GM19455 (cell line): ENCODE measurements at regions not wholly inside any gene's neighbourhood (a gene's known extent, or its start where the extent isn't known, plus 50 kb on each side); places are given as distances from the start of the nearest gene placed in this dataset.
"Not testable (repeated sequence)": the region's sequence is repeated elsewhere in the genome, so short reads cannot be mapped to it uniquely, and the experiment has no call there.

ENCODE experiments used
- ATAC-seq: cut with Tn5 transposase; IDR thresholded peaks from one replicate; pipeline ENCODE4 v1.9.1; 2021; ENCODE audit not compliant: unreplicated experiment

DNA sequence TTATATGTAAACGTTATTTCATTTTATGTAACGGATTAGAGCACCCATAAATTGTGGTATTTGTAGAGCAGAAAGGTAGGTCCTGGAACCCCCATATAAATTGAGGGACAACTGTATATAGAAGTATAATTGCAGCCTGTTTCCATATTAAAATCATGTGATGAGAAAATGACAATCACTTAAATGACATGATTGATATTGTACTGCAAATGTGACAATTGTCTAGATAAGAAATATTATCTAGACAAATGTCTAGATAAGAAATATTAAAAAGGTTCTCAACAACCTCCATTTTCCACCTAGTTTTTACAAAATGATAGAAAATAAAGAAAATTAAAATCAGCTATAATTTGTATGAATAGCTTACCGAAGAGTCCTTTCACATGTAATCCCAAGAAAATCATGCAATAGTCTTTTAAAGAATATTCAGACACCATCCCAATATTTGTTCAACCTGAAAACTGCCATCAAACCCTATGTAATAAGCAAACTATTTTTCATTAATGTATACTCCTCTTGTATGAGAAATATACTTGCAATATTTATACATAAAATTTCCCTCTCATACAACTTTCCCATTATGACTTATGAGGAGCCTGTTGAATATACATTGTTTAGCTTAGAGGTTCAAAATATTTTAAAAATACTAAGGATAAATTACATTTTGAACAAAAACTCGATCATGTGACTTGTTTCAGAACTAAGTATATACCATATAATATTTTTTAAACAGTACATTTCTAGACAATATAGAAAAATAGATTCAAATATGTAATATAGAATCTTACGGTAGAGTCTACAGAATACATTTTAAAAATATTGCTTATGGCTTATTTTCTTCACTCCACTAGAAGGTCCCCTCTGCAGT is 153.2 kb downstream of the CRPPA start:
- no peak for ATAC-seq

DNA sequence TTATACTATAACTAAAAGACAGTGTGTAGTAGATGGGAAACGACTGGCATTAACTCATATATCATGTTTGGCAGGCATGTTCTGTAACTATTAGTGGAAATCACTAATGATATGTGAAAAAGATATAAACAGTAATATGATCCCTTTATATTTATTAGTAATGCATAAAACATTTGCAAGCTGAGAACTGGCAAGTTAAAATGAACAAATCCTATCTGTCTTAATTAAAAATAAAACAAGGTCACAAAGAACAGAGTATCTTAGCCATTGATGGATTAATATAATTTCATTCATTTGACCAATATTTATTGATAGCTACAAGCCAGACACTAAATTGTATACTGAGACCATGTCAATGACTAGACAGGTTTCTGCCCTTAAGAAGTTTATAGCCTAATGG is 154.5 kb downstream of the CRPPA start:
- ATAC-seq = no peak

DNA sequence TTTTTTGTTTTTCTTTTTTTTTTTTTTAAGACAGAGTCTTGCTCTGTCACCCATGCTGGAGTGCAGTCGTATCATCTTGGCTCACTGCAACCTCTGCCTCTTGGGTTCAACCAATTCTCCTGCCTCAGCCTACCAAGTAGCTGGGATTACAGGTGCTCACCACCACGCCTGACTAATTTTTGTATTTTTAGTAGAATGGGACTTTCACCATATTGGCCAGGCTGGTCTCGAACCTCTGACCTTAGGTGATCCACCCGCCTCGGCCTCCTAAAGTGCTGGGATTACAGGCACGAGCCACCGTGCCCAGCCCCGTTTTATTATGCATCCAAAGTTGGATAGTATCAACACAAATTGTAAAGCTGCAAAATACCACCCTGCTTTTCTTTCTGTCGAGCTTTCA is 154.9 kb downstream of the CRPPA start:
- ATAC-seq = not testable (repeated sequence)

DNA sequence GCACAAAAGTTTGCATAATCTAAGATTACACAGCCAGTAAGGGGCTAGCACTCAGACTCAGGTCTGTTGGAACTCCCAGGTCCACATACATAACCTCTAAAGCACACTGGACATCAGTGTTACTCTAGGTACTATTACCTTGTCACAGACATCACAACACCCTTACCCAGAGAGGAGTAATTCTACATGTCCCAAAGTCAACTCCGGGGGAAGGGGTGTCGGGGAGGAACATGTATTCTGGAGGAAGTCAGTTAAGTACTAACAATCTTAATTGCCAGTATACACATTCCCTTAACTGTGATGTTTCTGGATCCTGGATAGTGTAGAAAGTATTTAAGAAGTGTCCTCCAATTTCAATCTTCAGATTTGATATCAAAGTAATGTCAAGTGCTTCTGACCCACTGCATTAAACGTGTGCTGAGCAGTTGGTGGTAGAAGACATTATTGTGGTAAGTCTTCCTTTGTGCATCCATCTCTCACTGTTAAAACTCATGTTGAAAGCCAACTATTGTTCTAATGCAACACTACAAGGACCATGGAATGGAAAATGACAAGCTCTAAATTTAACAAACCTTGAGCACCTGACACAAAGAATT is 155.4 kb downstream of the CRPPA start:
- ATAC-seq = no peak

DNA sequence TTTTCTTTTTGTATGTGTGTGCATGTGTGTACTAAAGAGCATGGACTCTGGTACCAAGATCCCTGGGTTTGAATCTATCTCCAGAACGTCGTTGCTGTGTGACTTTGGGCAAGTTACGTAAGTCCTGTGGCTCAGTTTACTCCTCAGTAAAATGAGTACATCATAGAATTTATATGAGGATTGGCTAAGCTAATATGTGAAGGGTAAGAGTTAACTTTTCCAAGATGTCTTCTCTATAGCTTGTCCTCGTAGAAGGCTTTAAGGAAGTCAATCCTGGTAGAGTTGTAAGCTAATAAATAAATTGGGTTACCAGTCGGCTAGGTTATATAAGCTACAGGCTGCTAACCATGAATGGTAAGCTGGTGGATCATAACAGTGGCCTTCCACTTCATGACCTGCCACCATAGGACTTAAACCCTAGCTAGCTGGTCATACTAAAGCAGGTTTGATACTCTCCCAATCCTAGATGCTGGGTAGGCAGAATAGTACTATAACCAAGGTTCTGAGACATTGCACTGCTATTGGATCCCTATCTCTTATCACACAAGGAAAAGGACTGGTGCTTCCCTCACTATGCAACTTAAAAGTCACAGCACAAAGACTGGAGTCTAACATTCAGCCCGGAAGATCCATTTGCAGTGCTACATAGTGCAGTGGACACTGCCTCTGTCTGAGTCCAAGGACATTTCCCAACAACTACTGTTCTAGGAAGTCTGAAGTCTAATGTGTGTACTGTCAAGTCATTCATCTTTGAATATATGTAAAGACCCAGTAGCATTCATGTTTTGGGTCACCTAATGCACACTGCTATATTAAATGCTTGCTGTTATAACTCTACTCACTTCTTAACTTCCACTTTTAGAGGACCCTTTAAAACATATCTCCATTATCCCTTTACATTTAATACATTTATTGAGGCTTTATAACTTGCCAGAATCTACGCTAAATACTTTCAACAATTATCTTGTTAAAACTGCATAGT is 156.2 kb downstream of the CRPPA start:
- ATAC-seq = no peak

DNA sequence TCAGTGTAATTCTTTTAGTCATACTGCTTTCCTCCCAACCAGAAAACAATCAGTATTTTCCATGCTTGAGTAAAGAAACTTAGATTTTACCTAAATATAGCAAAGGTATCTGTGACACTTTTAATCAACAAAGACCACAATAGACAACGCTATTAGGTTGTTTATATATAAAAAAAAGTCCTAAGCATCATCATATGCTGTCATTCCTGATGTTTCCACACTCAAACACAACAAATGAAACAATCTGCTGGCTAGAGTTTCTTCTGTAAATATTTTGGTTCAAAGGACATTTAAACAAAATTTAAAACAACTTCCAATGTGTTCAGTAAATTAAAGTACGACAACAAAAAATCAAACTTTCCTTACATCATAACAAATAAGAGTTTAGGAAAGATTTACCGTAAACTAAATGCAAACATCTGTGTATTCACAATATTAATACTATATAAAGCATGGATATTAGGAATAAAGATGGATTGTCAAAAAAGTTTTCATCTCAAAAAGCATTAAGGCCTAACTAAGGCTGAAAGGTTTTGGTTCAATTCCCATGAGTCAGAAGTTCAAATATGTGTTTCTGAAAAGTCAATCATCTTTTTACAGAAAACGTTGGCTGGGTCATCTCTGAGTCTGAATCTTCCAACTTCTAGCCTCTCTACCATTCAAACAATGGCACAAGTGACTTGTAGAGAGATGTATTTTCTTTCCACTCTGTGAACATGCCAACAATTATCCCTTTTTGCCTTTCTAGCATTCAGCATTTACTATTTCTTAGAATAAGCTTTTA is 157.1 kb downstream of the CRPPA start:
- no peak for ATAC-seq

DNA sequence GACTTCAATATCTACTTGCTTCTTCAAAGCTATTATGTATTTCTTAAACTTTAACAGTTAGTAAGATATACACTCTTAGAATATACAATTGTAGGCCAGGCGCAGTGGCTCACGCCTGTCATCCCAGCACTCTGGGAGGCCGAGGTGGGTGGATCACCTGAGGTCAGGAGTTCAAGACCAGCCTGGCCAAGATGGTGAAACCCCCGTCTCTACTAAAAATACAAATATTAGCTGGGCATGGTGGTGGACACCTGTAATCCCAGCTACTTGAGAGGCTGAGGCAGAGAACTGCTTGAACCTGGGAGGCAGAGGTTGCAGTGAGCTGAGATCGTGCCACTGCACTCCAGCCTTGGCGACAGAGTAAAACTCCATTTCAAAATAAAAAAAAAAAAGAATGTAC is 158.0 kb downstream of the CRPPA start:
- not testable (repeated sequence) for ATAC-seq

DNA sequence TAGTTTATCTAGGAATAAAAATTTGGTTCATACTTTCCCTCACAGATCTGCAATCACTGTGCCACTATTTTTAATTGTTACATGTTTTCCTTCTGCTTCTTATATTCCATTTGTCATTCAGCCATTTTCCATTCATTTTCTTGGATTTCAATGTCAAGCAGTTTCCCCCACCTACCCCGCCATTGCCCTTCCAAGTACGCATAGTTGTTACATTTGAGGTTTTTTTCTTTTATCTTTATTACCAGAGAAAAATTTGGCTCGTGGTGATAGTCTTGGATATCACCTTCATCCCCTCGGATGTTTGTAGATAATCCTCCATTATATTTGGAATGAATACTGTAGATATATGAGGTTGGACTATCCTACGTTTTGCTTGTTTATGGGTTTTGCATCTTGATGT is 159.7 kb downstream of the CRPPA start:
- no peak for ATAC-seq

DNA sequence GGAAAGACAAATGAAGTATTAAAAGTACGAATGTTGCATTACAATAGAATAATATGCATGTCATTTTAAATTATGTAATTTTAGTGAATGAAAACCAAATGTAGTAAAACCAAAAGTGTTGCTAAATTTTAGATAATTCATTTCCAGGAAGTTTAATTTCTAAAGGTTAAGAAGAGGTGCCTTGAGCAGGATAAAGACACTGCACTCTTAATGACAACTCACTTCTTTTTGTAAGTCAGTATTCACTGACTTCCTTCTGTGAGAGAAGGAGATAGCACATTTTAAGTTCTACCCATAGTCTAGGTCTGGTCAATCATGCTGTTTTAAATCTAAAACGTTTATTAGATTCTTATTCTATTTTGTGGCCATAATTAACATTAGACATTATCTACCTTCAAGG is 160.2 kb downstream of the CRPPA start:
- no peak for ATAC-seq

DNA sequence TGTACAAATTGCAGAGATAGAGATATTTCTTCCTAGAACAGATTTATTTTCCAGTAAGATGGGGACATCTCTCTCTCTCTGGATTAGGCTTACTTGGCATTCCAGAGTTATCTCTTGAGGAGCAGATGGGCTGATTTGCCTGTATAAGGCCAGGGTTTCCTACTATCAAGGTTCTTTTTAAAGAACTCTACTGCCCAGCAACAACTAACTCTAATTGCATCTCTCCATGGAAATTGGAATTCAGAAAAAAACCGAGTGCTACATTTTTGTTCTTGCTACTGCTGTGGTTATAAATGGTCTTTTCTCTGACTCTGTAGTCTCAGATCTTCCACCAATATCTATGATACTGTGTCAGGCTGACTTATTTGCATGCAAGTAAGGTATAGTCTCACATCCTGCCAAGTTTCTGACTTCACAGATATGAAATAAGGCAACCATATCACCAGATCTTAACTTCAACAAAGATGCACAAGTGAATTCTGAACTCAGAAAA is 161.1 kb downstream of the CRPPA start:
- ATAC-seq = no peak

DNA sequence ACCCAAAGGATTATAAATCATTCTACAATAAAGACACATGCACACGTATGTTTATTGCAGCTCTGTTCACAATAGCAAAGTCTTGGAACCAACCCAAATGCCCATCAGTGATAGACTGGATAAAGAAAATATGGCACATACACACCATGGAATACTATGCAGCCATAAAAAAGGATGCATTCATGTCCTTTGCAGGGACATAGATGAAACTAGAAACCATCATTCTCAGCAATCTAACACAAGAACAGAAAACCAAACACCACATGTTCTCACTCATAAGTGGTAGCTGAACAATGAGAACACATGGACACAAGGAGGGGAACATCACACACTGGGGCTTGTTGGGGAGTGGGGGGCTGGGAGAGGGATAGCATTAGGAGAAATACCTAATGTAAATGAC is 164.9 kb downstream of the CRPPA start:
- not testable (repeated sequence) for ATAC-seq

DNA sequence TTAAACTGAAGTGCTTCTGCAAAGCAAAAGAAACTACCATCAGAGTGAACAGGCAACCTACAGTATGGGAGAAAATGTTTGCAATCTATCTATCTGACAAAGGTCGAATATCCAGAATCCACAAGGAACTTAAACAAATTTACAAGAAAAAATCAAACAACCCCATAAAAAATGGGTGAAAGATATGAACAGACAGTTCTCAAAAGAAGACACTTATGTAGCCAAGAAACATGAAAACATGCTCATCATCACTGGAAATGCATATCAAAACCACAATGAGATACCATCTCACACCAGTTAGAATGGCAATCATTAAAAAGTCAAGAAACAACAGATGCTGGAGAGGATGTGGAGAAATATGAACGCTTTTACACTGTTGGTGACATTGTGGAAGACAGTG is 165.4 kb downstream of the CRPPA start:
- ATAC-seq = not testable (repeated sequence)

DNA sequence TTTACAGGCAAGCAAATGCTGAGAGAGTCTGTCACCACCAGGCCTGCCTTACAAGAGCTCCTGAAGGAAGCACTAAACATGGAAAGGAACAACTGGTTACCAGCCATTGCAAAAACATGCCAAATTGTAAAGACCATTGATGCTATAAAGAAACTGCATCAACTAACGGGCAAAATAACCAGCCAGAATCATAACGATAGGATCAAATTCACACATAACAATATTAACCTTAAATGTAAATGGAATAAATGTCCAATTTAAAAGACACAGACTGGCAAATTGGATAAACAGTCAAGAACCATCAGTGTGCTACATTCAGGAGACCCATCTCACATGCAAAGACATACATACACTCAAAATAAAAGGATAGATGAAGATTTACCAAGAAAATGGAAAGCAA is 170.7 kb downstream of the CRPPA start:
- ATAC-seq = not testable (repeated sequence)

DNA sequence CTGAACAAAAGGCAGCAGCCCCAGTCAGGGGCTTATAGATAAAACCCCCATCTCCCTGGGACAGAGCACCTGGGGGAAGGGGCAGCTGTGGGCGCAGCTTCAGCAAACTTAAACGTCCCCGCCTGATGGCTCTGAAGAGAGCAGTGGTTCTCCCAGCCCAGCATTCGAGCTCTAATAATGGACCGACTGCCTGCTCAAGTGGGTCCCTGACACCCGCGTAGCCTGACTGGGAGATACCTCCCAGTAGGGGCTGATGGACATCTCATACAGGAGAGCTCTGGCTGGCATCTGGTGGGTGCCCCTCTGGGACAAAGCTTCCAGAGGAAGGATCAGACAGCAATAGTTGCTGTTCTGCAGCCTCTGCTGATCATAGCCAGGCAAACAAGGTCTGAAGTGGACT is 172.1 kb downstream of the CRPPA start:
- not testable (repeated sequence) for ATAC-seq

DNA sequence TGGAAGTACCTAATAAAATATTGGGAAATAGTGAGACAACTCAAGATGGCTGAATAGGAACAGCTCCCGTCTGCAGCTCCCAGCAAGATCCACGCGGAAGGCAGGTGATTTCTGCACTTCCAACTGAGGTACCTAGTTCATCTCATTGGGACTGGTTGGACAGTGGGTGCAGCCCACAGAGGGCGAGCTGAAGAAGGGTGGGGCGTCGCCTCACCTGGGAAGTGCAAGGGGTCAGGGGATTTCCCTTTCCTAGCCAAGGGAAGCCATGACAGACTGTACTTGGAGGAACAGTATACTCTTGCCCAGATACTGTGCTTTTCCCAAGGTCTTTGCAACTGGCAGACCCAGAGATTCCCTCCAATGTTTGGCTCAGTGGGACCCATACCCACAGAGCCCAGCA is 172.8 kb downstream of the CRPPA start:
- not testable (repeated sequence) for ATAC-seq

DNA sequence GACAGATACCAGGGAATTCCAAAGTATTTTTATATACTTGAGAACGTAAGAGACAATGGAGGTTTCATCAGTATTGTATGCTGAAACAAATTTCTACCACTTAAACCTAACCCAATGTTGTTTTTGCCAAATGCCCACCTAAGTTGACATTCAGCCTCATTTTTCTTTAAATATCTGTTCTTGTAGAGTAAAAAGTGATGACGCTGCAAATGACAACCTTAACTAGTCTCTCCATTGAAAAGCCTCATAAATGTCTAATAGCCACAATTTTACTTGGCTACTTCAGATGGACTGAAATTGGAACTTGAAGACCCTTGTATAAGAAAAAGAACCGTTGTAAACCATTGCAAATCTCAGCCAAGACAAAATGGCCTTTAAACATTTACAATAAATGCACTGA is 176.9 kb downstream of the CRPPA start:
- ATAC-seq = no peak

DNA sequence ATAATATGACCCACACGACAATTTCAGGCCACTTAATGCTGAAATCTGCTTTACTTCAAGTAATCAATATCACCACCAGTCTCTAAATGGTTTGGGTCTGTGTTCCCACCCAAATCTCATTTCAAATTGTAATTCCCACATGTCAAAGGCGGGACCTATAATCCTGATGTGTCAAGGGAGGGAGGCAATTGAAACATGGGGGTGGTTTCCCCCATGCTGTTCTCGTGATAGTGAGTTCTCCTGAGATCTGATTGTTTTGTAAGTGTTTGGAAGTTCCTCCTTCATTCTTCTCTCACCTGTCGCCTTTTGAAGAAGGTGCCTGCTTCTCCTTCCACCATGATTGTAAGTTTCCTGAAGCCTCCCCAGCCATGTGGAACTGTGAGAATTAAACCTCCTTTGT is 178.4 kb downstream of the CRPPA start:
- ATAC-seq = no peak

DNA sequence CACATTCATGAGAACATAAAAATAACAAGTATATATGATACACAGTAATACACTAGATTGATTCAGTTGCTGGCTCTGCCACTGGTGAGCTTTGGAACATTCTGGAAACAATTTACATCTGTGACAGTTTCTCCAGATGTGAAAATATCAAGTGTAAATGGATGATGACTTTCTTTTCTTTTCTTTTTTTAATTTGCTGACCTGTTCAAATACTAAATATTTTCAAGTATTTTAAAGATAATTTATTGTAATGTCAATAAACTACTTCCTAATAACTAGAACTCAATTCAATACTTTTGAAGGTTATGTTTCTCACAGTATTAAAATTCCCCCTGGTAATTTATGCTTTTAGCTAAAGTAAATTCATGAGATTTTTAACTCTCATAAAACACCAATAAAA is 180.3 kb downstream of the CRPPA start:
- ATAC-seq = no peak

DNA sequence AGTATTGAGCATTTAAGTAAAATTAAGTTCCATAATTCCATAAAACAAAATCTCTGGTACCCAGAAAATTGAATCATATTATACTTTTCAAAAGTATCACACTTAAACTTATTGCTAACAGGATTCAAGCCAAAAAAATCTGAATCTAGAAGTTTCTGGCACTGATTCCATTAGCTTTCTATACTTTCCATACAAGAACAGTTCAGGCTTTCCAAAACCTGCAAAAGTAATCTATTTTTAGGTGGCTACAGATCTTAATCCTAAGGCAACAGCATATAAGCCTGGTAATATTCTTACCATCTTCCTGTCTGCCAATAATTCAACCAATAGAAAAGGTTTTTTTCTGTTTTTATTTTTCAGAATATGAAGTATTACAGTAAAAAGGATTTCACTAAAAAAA is 185.0 kb downstream of the CRPPA start:
- no peak for ATAC-seq
